SK-N-SH treated with all-trans-retinoic acid at 6 μM for 48 hours (cell line): ENCODE measurements at regions not wholly inside any gene's neighbourhood (a gene's known extent, or its start where the extent isn't known, plus 50 kb on each side); places are given as distances from the start of the nearest gene placed in this dataset.

Experiments
- ATAC-seq: fragments of 200-7000 bp; cut with Tn5 transposase; 3 replicates; pipeline ENCODE4 v1.9.1; 2020; ENCODE audit warnings: mild to moderate bottlenecking, moderate library complexity
- ARNTL ChIP-seq: fragments of 450-650 bp; formaldehyde crosslinking; IDR thresholded peaks from 2 replicates; pipeline ENCODE4 v1.5.0; 2020; ENCODE audit warnings: low read depth, mild to moderate bottlenecking, moderate library complexity, borderline replicate concordance
- BACH2 ChIP-seq: fragments of 250-450 bp; sonication (Bioruptor Pico); IDR thresholded peaks from 2 replicates; pipeline ENCODE4 v1.9.0; 2021; ENCODE audit warnings: mild to moderate bottlenecking, borderline replicate concordance
- ESRRG ChIP-seq: fragments of 250-450 bp; sonication (Bioruptor Pico); IDR thresholded peaks from 2 replicates; pipeline ENCODE4 v1.6.1; 2021; ENCODE audit warnings: mild to moderate bottlenecking
- GLIS3 ChIP-seq: fragments of 250-450 bp; sonication (Bioruptor Pico); IDR thresholded peaks from 2 replicates; pipeline ENCODE4 v1.5.0; 2020; ENCODE audit warnings: mild to moderate bottlenecking, moderate library complexity
- OSR1 ChIP-seq: fragments of 250-450 bp; sonication (Bioruptor Pico); IDR thresholded peaks from 2 replicates; pipeline ENCODE4 v1.8.0; 2022; ENCODE audit warnings: moderate library complexity, mild to moderate bottlenecking, inconsistent platforms
- RARB ChIP-seq: fragments of 250-450 bp; sonication (Bioruptor Pico); IDR thresholded peaks from 2 replicates; pipeline ENCODE4 v1.8.0; 2021; ENCODE audit warnings: mild to moderate bottlenecking, moderate library complexity
- SNAI2 ChIP-seq: fragments of 250-450 bp; sonication (Bioruptor Pico); IDR thresholded peaks from 2 replicates; pipeline ENCODE4 v1.5.0; 2020; ENCODE audit warnings: mild to moderate bottlenecking, moderate library complexity
- TCF4 ChIP-seq: fragments of 250-450 bp; sonication (Bioruptor Pico); IDR thresholded peaks from 2 replicates; pipeline ENCODE4 v1.8.0; 2021; ENCODE audit warnings: mild to moderate bottlenecking, moderate library complexity, borderline replicate concordance
- TOX ChIP-seq: fragments of 250-450 bp; sonication (Bioruptor Pico); IDR thresholded peaks from 2 replicates; pipeline ENCODE4 v1.8.0; 2021; ENCODE audit warnings: mild to moderate bottlenecking, moderate library complexity, borderline replicate concordance
- ZC3H10 ChIP-seq: fragments of 250-450 bp; sonication (Bioruptor Pico); IDR thresholded peaks from 2 replicates; pipeline ENCODE4 v1.5.1; 2021; ENCODE audit warnings: mild to moderate bottlenecking, moderate library complexity
- ZFP3 ChIP-seq: fragments of 250-450 bp; sonication (Bioruptor Pico); IDR thresholded peaks from 2 replicates; pipeline ENCODE4 v1.5.0; 2020; ENCODE audit warnings: mild to moderate bottlenecking, moderate library complexity
- ZFP30 ChIP-seq: fragments of 450-650 bp; formaldehyde crosslinking; IDR thresholded peaks from 2 replicates; pipeline ENCODE4 v1.5.0; 2022; ENCODE audit warnings: mild to moderate bottlenecking, moderate library complexity
- ZNF565 ChIP-seq: fragments of 450-650 bp; formaldehyde crosslinking; conservative IDR thresholded peaks from 2 replicates; pipeline ENCODE4 v1.5.0; 2020; ENCODE audit warnings: low read depth, mild to moderate bottlenecking, moderate library complexity
- ZNF70 ChIP-seq: fragments of 450-650 bp; formaldehyde crosslinking; IDR thresholded peaks from 2 replicates; pipeline ENCODE4 v1.5.0; 2020; ENCODE audit warnings: mild to moderate bottlenecking, moderate library complexity
- ZNF8 ChIP-seq: fragments of 450-650 bp; formaldehyde crosslinking; IDR thresholded peaks from 2 replicates; pipeline ENCODE4 v1.5.0; 2020; ENCODE audit warnings: mild to moderate bottlenecking, moderate library complexity
- TF ChIP-seq, protein P1 (sequence below): fragments of 250-450 bp; sonication (Bioruptor Pico); IDR thresholded peaks from 2 replicates; pipeline ENCODE4 v1.8.0; 2021; ENCODE audit warnings: low read depth, mild to moderate bottlenecking, moderate library complexity, borderline replicate concordance
- TF ChIP-seq, protein P2 (sequence below): fragments of 250-450 bp; sonication (Bioruptor Pico); IDR thresholded peaks from 2 replicates; pipeline ENCODE4 v1.5.0; 2020; ENCODE audit warnings: mild to moderate bottlenecking, moderate library complexity
- TF ChIP-seq, protein P3 (sequence below): fragments of 250-450 bp; sonication (Bioruptor Pico); IDR thresholded peaks from 2 replicates; pipeline ENCODE4 v1.5.1; 2020; ENCODE audit warnings: low read depth, mild to moderate bottlenecking, moderate library complexity
- TF ChIP-seq, protein P4 (sequence below): fragments of 250-450 bp; sonication (Bioruptor Pico); IDR thresholded peaks from 2 replicates; pipeline ENCODE4 v1.5.1; 2021; ENCODE audit warnings: mild to moderate bottlenecking, moderate library complexity
- TF ChIP-seq, protein P5 (sequence below): fragments of 250-450 bp; sonication (Bioruptor Pico); IDR thresholded peaks from 2 replicates; pipeline ENCODE4 v1.8.0; 2020; ENCODE audit warnings: mild to moderate bottlenecking, moderate library complexity, borderline replicate concordance

DNA sequence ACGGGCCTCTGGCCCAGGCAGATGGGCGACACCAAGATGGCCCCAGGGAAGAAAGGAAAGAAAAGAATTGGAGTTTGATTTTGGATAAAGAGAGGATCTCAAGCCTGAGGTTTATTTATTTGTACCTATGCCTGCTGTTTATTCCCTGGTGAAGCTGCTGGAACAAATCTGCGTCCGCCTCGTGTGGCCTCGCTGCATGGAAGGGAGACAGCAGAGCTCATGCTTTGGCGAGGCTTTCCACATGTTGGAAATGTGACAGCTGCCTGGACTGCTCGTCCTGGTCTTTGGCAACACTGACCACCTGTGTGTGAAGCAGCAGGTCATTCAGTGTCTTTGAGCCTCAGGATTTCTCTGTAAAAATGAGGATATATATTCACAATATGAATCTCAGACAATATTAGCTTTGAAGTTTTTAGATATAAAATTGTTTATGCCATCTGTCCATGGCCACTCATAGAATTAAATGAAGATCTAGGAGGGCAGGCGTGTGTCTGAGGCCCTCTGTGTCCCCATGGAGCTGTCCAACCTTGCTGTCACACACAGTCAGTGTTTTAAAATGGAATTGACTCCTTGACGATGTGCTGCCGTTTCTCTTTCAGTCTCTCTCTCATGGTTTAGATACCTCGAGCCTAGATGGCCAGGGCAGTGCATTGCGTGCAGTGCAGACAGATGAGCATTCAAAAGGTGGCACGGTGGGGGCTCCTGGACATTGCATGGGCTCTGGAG, 94.3 kb downstream of the SOCS6 start:
- TF ChIP-seq ZNF70 (CRISPR knock-in tag) = no peak
- TF ChIP-seq GLIS3 = no peak
- no peak for TF ChIP-seq BACH2 (CRISPR knock-in tag)
- TF ChIP-seq TOX = no peak
- TF ChIP-seq, protein P1, sequence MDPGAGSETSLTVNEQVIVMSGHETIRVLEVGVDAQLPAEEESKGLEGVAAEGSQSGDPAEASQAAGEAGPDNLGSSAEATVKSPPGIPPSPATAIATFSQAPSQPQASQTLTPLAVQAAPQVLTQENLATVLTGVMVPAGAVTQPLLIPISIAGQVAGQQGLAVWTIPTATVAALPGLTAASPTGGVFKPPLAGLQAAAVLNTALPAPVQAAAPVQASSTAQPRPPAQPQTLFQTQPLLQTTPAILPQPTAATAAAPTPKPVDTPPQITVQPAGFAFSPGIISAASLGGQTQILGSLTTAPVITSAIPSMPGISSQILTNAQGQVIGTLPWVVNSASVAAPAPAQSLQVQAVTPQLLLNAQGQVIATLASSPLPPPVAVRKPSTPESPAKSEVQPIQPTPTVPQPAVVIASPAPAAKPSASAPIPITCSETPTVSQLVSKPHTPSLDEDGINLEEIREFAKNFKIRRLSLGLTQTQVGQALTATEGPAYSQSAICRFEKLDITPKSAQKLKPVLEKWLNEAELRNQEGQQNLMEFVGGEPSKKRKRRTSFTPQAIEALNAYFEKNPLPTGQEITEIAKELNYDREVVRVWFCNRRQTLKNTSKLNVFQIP (CRISPR knock-in tag) = no peak
- TF ChIP-seq ZFP3 (CRISPR knock-in tag) = no peak
- TF ChIP-seq ZFP30 (CRISPR knock-in tag) = no peak
- TF ChIP-seq ZNF8 (CRISPR knock-in tag) = no peak
- TF ChIP-seq RARB (CRISPR knock-in tag) = no peak
- TF ChIP-seq, protein P2, sequence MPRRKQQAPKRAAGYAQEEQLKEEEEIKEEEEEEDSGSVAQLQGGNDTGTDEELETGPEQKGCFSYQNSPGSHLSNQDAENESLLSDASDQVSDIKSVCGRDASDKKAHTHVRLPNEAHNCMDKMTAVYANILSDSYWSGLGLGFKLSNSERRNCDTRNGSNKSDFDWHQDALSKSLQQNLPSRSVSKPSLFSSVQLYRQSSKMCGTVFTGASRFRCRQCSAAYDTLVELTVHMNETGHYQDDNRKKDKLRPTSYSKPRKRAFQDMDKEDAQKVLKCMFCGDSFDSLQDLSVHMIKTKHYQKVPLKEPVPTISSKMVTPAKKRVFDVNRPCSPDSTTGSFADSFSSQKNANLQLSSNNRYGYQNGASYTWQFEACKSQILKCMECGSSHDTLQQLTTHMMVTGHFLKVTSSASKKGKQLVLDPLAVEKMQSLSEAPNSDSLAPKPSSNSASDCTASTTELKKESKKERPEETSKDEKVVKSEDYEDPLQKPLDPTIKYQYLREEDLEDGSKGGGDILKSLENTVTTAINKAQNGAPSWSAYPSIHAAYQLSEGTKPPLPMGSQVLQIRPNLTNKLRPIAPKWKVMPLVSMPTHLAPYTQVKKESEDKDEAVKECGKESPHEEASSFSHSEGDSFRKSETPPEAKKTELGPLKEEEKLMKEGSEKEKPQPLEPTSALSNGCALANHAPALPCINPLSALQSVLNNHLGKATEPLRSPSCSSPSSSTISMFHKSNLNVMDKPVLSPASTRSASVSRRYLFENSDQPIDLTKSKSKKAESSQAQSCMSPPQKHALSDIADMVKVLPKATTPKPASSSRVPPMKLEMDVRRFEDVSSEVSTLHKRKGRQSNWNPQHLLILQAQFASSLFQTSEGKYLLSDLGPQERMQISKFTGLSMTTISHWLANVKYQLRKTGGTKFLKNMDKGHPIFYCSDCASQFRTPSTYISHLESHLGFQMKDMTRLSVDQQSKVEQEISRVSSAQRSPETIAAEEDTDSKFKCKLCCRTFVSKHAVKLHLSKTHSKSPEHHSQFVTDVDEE = no peak
- TF ChIP-seq, protein P3, sequence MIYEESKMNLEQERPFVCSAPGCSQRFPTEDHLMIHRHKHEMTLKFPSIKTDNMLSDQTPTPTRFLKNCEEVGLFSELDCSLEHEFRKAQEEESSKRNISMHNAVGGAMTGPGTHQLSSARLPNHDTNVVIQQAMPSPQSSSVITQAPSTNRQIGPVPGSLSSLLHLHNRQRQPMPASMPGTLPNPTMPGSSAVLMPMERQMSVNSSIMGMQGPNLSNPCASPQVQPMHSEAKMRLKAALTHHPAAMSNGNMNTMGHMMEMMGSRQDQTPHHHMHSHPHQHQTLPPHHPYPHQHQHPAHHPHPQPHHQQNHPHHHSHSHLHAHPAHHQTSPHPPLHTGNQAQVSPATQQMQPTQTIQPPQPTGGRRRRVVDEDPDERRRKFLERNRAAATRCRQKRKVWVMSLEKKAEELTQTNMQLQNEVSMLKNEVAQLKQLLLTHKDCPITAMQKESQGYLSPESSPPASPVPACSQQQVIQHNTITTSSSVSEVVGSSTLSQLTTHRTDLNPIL (CRISPR knock-in tag) = no peak
- no peak for TF ChIP-seq ZNF565 (CRISPR knock-in tag)
- no peak for TF ChIP-seq OSR1
- no peak for TF ChIP-seq TCF4 (CRISPR knock-in tag)
- TF ChIP-seq ARNTL (CRISPR knock-in tag) = no peak
- no peak for TF ChIP-seq SNAI2 (CRISPR knock-in tag)
- TF ChIP-seq, protein P4, sequence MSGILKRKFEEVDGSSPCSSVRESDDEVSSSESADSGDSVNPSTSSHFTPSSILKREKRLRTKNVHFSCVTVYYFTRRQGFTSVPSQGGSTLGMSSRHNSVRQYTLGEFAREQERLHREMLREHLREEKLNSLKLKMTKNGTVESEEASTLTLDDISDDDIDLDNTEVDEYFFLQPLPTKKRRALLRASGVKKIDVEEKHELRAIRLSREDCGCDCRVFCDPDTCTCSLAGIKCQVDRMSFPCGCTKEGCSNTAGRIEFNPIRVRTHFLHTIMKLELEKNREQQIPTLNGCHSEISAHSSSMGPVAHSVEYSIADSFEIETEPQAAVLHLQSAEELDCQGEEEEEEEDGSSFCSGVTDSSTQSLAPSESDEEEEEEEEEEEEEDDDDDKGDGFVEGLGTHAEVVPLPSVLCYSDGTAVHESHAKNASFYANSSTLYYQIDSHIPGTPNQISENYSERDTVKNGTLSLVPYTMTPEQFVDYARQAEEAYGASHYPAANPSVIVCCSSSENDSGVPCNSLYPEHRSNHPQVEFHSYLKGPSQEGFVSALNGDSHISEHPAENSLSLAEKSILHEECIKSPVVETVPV = no peak
- ATAC-seq = no peak

DNA sequence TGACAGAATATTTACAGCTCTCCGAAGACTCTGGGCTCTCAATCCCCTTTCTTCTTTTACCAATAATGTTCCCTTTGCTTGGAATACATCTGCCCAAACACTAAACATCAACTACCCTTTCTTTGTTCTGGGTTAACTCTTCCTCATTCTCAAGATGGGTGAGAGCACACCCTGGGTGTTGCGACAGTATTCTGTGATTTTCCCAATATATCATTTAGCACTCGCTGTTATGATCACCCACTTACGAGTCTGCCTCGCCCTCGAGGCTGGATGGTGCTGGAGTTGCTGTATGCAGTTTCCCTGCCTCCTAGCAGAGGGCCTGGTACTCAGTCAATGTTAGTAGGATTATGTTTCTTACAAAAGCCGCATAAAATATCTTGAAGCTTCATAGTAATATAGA, 93.2 kb downstream of the SOCS6 start:
- TF ChIP-seq TOX (no peak), BACH2 (CRISPR knock-in tag) (no peak), TCF4 (CRISPR knock-in tag) (no peak), ESRRG (CRISPR knock-in tag) (no peak), ZFP30 (CRISPR knock-in tag) (no peak), RARB (CRISPR knock-in tag) (no peak), SNAI2 (CRISPR knock-in tag) (no peak), ZC3H10 (no peak), GLIS3 (no peak), ZFP3 (CRISPR knock-in tag) (no peak), ARNTL (CRISPR knock-in tag) (no peak), ZNF8 (CRISPR knock-in tag) (no peak), ZNF70 (CRISPR knock-in tag) (no peak)
- TF ChIP-seq, protein P5, sequence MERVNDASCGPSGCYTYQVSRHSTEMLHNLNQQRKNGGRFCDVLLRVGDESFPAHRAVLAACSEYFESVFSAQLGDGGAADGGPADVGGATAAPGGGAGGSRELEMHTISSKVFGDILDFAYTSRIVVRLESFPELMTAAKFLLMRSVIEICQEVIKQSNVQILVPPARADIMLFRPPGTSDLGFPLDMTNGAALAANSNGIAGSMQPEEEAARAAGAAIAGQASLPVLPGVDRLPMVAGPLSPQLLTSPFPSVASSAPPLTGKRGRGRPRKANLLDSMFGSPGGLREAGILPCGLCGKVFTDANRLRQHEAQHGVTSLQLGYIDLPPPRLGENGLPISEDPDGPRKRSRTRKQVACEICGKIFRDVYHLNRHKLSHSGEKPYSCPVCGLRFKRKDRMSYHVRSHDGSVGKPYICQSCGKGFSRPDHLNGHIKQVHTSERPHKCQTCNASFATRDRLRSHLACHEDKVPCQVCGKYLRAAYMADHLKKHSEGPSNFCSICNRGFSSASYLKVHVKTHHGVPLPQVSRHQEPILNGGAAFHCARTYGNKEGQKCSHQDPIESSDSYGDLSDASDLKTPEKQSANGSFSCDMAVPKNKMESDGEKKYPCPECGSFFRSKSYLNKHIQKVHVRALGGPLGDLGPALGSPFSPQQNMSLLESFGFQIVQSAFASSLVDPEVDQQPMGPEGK (CRISPR knock-in tag) = no peak
- TF ChIP-seq, protein P3 (CRISPR knock-in tag) = no peak
- TF ChIP-seq, protein P2 = no peak
- no peak for ATAC-seq
